H9 (cell line): ENCODE measurements at regions not wholly inside any gene's neighbourhood (a gene's known extent, or its start where the extent isn't known, plus 50 kb on each side); places are given as distances from the start of the nearest gene placed in this dataset.

Source experiments
- DNase-seq: peaks from one replicate; pipeline ENCODE4 v3.0.0-alpha.2; 2017
- H2AFZ ChIP-seq: one replicate; pipeline ENCODE4 v1.6.1; 2013; ENCODE audit warnings: mild to moderate bottlenecking, low read length, control low read depth, moderate library complexity
- H2AK5ac ChIP-seq: 2 replicates; pipeline ENCODE4 v1.6.1; 2013; ENCODE audit warnings: low read length, control low read depth, mixed read lengths; ENCODE audit not compliant: insufficient read length
- H2BK120ac ChIP-seq: one replicate; pipeline ENCODE4 v1.6.1; 2013; ENCODE audit warnings: low read depth, mild to moderate bottlenecking, low read length, control low read depth, inconsistent platforms; ENCODE audit not compliant: poor library complexity, severe bottlenecking
- H2BK12ac ChIP-seq: 2 replicates; pipeline ENCODE4 v1.6.1; 2013; ENCODE audit warnings: low read length, control low read depth, mixed read lengths, low read depth; ENCODE audit not compliant: insufficient read length
- H2BK15ac ChIP-seq: 2 replicates; pipeline ENCODE4 v1.6.1; 2013; ENCODE audit warnings: low read depth, low read length, control low read depth
- H2BK20ac ChIP-seq: one replicate; pipeline ENCODE4 v1.6.1; 2013; ENCODE audit warnings: low read depth, mild to moderate bottlenecking, low read length, control low read depth, inconsistent platforms; ENCODE audit not compliant: poor library complexity, severe bottlenecking
- H2BK5ac ChIP-seq: 2 replicates; pipeline ENCODE4 v1.6.1; 2013; ENCODE audit warnings: low read length, control low read depth, mixed read lengths; ENCODE audit not compliant: insufficient read length
- H3K14ac ChIP-seq: 2 replicates; pipeline ENCODE4 v1.6.1; 2013; ENCODE audit warnings: low read length, control low read depth; ENCODE audit not compliant: insufficient read depth
- H3K18ac ChIP-seq: 2 replicates; pipeline ENCODE4 v1.6.1; 2013; ENCODE audit warnings: low read depth, mild to moderate bottlenecking, mixed read lengths, low read length, control low read depth; ENCODE audit not compliant: insufficient read length
- H3K23ac ChIP-seq: 2 replicates; pipeline ENCODE4 v1.6.1; 2013; ENCODE audit warnings: low read length, control low read depth, mixed read lengths, low read depth; ENCODE audit not compliant: insufficient read length
- H3K23me2 ChIP-seq: 2 replicates; pipeline ENCODE4 v1.6.1; 2013; ENCODE audit warnings: low read depth, mild to moderate bottlenecking, mixed read lengths, low read length, control low read depth; ENCODE audit not compliant: insufficient read length, poor library complexity, severe bottlenecking
- H3K27ac ChIP-seq: 2 replicates; pipeline ENCODE4 v1.5.1; 2013; ENCODE audit warnings: low read length, control low read depth, mixed read lengths, low read depth; ENCODE audit not compliant: insufficient read length
- H3K27me3 ChIP-seq: 2 replicates; pipeline ENCODE4 v1.6.1; 2013; ENCODE audit warnings: low read length, control low read depth, inconsistent platforms; ENCODE audit not compliant: insufficient read depth
- H3K4ac ChIP-seq: 2 replicates; pipeline ENCODE4 v1.6.1; 2013; ENCODE audit warnings: low read depth, mild to moderate bottlenecking, control low read depth, inconsistent platforms, low read length, moderate library complexity
- H3K4me1 ChIP-seq: 2 replicates; pipeline ENCODE4 v1.6.1; 2013; ENCODE audit warnings: low read length, control low read depth, inconsistent platforms; ENCODE audit not compliant: insufficient read depth
- H3K4me2 ChIP-seq: 2 replicates; pipeline ENCODE4 v1.6.1; 2013; ENCODE audit warnings: low read length, control low read depth, mixed read lengths; ENCODE audit not compliant: insufficient read length, insufficient read depth
- H3K56ac ChIP-seq: 2 replicates; pipeline ENCODE4 v1.6.1; 2013; ENCODE audit warnings: low read depth, mild to moderate bottlenecking, mixed read lengths, low read length, control low read depth; ENCODE audit not compliant: insufficient read length
- H3K79me1 ChIP-seq: 2 replicates; pipeline ENCODE4 v1.6.1; 2013; ENCODE audit warnings: low read depth, mild to moderate bottlenecking, moderate library complexity, low read length, control low read depth, inconsistent platforms; ENCODE audit not compliant: insufficient read depth, poor library complexity, severe bottlenecking
- H3K79me2 ChIP-seq: 2 replicates; pipeline ENCODE4 v1.6.1; 2013; ENCODE audit warnings: low read length, control low read depth, inconsistent platforms; ENCODE audit not compliant: insufficient read depth
- H3K9ac ChIP-seq: 2 replicates; pipeline ENCODE4 v1.6.1; 2013; ENCODE audit warnings: low read length, control low read depth, mixed read lengths; ENCODE audit not compliant: insufficient read length; ENCODE audit errors: extremely low read depth
- H3K9me3 ChIP-seq: one replicate; pipeline ENCODE4 v1.6.1; 2013; ENCODE audit warnings: low read depth, low read length, inconsistent platforms; ENCODE audit not compliant: control insufficient read depth
- H3T11ph ChIP-seq: one replicate; pipeline ENCODE4 v1.6.1; 2013; ENCODE audit warnings: mild to moderate bottlenecking, low read length, control low read depth, inconsistent platforms
- H4K20me1 ChIP-seq: one replicate; pipeline ENCODE4 v1.6.1; 2013; ENCODE audit not compliant: control insufficient read depth, insufficient read length, insufficient read depth
- H4K5ac ChIP-seq: 2 replicates; pipeline ENCODE4 v1.6.1; 2013; ENCODE audit warnings: low read depth, mild to moderate bottlenecking, mixed read lengths, low read length, control low read depth; ENCODE audit not compliant: insufficient read length
- H4K8ac ChIP-seq: replicated peaks from 2 replicates; pipeline ENCODE4 v1.6.1; 2013; ENCODE audit warnings: low read length, control low read depth, mixed read lengths, low read depth; ENCODE audit not compliant: insufficient read length
- H4K91ac ChIP-seq: 2 replicates; pipeline ENCODE4 v1.6.1; 2013; ENCODE audit warnings: low read depth, mild to moderate bottlenecking, moderate library complexity, mixed read lengths, low read length, control low read depth; ENCODE audit not compliant: insufficient read length
- H3K27ac Mint-ChIP-seq, 3 experiments: 2 replicates in 2 of 3; 3 replicates in 1 of 3; pipeline ENCODE4 v1.8.0; 2020 to 2021; ENCODE audit warnings: mixed read lengths in 3 of 3, mild to moderate bottlenecking in 1 of 3, moderate library complexity in 1 of 3
- H3K27me3 Mint-ChIP-seq: 2 replicates; pipeline ENCODE4 v1.8.0; 2021; ENCODE audit warnings: low read depth, mild to moderate bottlenecking, moderate library complexity, mixed read lengths
- H3K36me3 Mint-ChIP-seq, 3 experiments: 2 replicates in 2 of 3; 3 replicates in 1 of 3; pipeline ENCODE4 v1.8.0; 2020 to 2021; ENCODE audit warnings: low read depth in 3 of 3, mixed read lengths in 3 of 3; ENCODE audit not compliant: insufficient read depth in 1 of 3
- H3K4me1 Mint-ChIP-seq, 2 experiments: 2 replicates each; pipeline ENCODE4 v1.8.0; 2020; ENCODE audit warnings: mixed read lengths in 2 of 2
- H3K4me3 Mint-ChIP-seq, 2 experiments: 2 replicates in 1 of 2; 3 replicates in 1 of 2; pipeline ENCODE4 v1.8.0; 2020 to 2021; ENCODE audit warnings: mild to moderate bottlenecking in 2 of 2, mixed read lengths in 2 of 2, moderate library complexity in 1 of 2
- H3K9me3 Mint-ChIP-seq, 2 experiments: 2 replicates in 1 of 2; 3 replicates in 1 of 2; pipeline ENCODE4 v1.8.0; 2020; ENCODE audit warnings: mild to moderate bottlenecking in 2 of 2, mixed read lengths in 2 of 2, moderate library complexity in 1 of 2
- WGBS: extraction: QIAGEN DNeasy Blood & Tissue Kit; methylation state at CpG from one replicate; pipeline ENCODE4 v1.1.7; 2013; ENCODE audit warnings: missing lambda C conversion rate, low lambda C conversion rate, mixed read lengths; ENCODE audit not compliant: insufficient read length; ENCODE audit errors: extremely low coverage; 5-methylcytosine and 5-hydroxymethylcytosine counted together
- TF ChIP-seq, protein P1 (sequence below): fragments of 200-600 bp; sonication (generic); conservative IDR thresholded peaks from 3 replicates; pipeline ENCODE4 v1.8.0; 2021; ENCODE audit warnings: antibody characterized with exemption, mild to moderate bottlenecking

DNA sequence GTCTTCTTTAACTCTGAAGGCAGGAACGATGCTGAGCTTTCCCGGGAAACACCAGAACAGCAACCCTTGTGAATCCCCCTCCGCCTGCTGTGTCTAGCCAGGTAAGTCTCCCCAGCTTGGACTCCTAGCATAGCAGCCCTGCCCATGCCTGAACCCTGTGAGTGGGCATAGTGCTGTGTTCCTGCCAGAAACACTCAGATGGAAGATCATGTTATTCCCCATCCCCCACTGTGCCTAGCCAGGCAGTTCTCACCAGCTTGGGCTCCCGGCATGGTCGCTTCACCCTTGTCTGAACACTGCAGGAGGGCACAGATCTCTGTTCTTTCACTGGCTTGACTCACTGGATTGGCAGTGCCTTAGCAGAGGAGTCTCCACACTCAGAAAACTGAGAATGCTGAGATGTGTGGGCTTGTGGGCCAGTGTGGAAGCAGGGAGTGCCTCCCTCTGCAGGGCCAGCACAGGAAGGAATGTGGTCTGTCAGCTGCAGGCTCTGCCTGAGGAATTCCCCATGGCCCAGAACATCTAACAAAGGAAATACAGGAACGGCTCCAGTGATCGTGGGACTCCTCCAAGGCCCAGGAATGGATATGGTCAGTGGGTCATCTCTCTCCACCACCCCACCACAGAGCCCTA, 440.1 kb upstream of the ADGRB3 start:
- Histone ChIP-seq H2BK120ac (no peak overlapping the region), H3K79me1 (no peaks in the 10 kb centered on the region), H3K27ac (no peak overlapping the region), H4K5ac (no peak overlapping the region), H2BK12ac (no peak overlapping the region), H3K56ac (no peak overlapping the region), H3K9ac (no peak overlapping the region), H3K9me3 (peaks cover 4% of the 10 kb centered on the region), H3K23me2 (no peaks in the 10 kb centered on the region), H4K20me1 (no peaks in the 10 kb centered on the region), H3K23ac (no peak overlapping the region), H2BK5ac (no peak overlapping the region), H2AFZ (no peak overlapping the region), H3K79me2 (no peaks in the 10 kb centered on the region), H3K4ac (no peak overlapping the region), H2BK20ac (no peak overlapping the region), H3K27me3 (no peaks in the 10 kb centered on the region), H4K8ac (no peak overlapping the region), H4K91ac (no peak overlapping the region), H2AK5ac (no peak overlapping the region), H3K4me1 (no peaks in the 10 kb centered on the region), H3T11ph (no peak overlapping the region), H3K4me2 (no peak overlapping the region), H3K18ac (no peak overlapping the region), H2BK15ac (no peak overlapping the region), H3K14ac (no peak overlapping the region)
- no CpG with 5 or more reads among the region's 7 CpGs for WGBS
- Mint-ChIP-seq H3K27me3 (no peaks in the 10 kb centered on the region), H3K4me1 (no peaks in the 10 kb centered on the region; a peak in 2 of 4 replicates), H3K4me3 (no peak overlapping the region), H3K27ac (no peak overlapping the region), H3K36me3 (peaks cover 11 to 38% (median 15%) of the 10 kb centered on the region in 3 experiments), H3K9me3 (peaks cover 35 to 41% of the 10 kb centered on the region in 2 experiments)
- no peak for DNase-seq
- TF ChIP-seq, protein P1, sequence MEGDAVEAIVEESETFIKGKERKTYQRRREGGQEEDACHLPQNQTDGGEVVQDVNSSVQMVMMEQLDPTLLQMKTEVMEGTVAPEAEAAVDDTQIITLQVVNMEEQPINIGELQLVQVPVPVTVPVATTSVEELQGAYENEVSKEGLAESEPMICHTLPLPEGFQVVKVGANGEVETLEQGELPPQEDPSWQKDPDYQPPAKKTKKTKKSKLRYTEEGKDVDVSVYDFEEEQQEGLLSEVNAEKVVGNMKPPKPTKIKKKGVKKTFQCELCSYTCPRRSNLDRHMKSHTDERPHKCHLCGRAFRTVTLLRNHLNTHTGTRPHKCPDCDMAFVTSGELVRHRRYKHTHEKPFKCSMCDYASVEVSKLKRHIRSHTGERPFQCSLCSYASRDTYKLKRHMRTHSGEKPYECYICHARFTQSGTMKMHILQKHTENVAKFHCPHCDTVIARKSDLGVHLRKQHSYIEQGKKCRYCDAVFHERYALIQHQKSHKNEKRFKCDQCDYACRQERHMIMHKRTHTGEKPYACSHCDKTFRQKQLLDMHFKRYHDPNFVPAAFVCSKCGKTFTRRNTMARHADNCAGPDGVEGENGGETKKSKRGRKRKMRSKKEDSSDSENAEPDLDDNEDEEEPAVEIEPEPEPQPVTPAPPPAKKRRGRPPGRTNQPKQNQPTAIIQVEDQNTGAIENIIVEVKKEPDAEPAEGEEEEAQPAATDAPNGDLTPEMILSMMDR = no peak
